ENCODE measurements at regions not wholly inside any gene's neighbourhood (a gene's known extent, or its start where the extent isn't known, plus 50 kb on each side); places are given as distances from the start of the nearest gene placed in this dataset.

DNA sequence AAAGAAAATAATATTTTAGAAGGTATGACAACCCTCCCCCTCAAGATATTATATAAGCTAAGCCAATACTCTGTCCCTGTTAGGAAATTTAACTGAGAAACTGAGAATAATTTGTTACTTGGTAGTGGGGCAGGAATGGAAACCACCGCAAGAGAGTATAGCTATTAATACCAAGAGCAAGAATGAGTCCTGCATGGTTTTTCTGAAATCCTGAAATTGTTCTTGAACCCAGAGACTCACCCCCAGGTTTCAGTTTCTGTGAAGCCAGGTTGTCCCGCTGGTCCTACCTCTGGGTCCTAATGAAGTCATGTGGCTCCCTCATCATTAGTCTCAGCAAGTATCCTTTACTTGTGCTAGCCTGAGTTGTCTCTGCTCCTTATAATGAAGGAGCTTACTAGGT is 671.0 kb upstream of the ACVR2A start:
- TF ChIP-seq, protein P1, sequence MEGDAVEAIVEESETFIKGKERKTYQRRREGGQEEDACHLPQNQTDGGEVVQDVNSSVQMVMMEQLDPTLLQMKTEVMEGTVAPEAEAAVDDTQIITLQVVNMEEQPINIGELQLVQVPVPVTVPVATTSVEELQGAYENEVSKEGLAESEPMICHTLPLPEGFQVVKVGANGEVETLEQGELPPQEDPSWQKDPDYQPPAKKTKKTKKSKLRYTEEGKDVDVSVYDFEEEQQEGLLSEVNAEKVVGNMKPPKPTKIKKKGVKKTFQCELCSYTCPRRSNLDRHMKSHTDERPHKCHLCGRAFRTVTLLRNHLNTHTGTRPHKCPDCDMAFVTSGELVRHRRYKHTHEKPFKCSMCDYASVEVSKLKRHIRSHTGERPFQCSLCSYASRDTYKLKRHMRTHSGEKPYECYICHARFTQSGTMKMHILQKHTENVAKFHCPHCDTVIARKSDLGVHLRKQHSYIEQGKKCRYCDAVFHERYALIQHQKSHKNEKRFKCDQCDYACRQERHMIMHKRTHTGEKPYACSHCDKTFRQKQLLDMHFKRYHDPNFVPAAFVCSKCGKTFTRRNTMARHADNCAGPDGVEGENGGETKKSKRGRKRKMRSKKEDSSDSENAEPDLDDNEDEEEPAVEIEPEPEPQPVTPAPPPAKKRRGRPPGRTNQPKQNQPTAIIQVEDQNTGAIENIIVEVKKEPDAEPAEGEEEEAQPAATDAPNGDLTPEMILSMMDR (IDR thresholded peaks at IDR 0.05; ENCODE audit: control extremely low read depth, extremely low read depth, low read depth, missing control alignments), result no peak
- ChIA-PET POLR2A (no interaction called here), CTCF (no interaction called here)
- DNase-seq (ENCODE audit: extremely low spot score), result no peak

DNA sequence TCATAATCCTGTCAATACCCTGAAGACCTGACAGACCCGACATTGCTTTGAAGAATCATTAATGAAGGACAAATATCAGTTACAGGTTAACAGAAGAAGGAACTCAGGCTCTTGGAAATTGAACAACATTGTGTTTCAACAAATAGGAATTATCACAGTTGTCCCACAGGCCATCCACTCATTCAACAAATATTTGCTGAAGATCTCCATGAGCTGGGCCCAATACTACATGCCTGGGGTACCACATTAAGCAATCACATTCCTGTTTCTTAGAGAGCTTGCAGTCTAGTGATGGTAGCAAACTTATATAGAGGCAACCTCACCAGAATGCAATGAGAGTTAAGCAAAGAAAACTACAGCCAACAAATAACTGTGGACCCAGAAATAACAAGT is 671.6 kb upstream of the ACVR2A start:
- DNase-seq (ENCODE audit: extremely low spot score), result no peak
- POLR2A ChIA-PET, result no interaction called here
- CTCF ChIA-PET, result interaction anchor here (1.2 kb wide), 1 partner anchor 51 kb away, joined by 3 read pairs; no protein-coding TSS in a partner anchor
- TF ChIP-seq, protein P1 (IDR thresholded peaks at IDR 0.05; ENCODE audit: control extremely low read depth, extremely low read depth, low read depth, missing control alignments), result no peak

DNA sequence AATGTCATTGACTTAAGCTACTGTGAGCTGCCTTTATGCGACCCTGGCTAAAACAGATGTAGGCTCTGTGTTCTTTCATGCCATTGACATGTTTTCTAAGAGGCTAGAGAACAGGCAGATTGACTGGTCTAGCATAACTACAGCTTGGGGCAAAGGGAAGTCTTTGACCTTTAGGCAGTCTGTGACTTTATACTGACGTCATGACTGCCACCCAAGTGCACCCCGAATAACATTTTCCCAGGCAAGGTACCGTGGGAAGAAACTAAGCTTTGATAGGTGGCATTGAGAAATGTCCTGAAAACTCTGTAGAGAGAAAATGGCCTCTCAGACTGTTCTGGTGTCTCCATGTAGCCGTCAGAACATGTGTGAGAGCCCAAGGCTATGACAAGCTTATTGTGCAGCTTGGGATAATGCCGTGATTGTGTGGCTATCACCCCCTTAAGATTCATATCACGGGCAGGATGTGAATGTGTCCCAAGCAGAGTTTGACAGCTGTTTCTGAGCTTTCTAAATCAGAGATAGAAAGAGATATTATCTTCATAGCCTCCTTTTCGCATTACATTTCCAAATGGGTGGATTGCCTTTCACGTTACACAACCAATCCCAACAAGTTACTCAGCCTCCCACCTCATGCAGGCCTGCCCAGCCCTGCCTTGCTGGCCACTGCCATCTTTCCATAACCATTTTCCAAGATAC is 672.2 kb upstream of the ACVR2A start:
- POLR2A ChIA-PET, result no interaction called here
- TF ChIP-seq, protein P1 (IDR thresholded peaks at IDR 0.05; ENCODE audit: control extremely low read depth, extremely low read depth, low read depth, missing control alignments), result no peak
- DNase-seq (ENCODE audit: extremely low spot score), result no peak
- CTCF ChIA-PET, result interaction anchor here (1.2 kb wide), 1 partner anchor 51 kb away, joined by 3 read pairs; no protein-coding TSS in a partner anchor

DNA sequence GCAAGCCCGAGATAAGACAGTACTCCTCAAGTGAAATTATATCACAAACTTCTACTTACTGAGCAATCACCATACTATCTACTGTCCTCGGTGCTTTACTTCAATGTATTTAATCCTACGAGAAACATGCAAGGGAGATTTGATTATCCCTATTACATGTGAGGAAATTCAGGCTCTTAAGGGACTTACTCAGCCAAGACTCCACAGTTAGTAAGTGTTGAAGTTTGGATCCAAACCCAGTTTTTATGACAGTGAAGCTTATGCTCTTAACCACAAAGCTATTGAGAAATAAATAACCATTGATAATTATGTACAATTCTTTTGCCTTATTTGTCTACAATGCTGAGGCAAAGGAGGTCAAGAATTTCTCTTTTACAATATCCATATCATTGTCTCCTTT is 672.9 kb upstream of the ACVR2A start:
- ChIA-PET POLR2A (no interaction called here), CTCF (interaction anchor here (1.2 kb wide), 1 partner anchor 52 kb away, joined by 3 read pairs; no protein-coding TSS in a partner anchor)
- TF ChIP-seq, protein P1 (IDR thresholded peaks at IDR 0.05; ENCODE audit: control extremely low read depth, extremely low read depth, low read depth, missing control alignments), result no peak
- DNase-seq (ENCODE audit: extremely low spot score), result no peak

DNA sequence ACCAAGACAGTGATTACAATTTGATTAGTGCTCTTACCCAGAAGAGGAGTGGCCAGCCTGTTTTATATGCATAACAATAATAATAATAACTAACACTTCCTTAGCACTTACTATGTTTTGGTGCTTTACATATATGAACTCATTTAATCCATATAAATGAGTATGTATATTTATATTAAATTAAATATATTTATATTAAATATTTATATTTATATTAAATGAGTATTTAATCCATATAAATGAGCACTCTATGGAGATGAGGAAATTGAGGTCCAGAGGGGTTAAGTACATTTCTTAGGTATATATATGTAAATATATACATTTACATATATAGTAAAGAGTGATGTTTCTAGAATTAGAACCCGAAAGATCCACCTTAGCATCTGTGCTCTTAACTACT is 673.9 kb upstream of the ACVR2A start:
- CTCF ChIA-PET, result interaction anchor here (0.9 kb wide), 1 partner anchor 9 kb away, joined by 3 read pairs; no protein-coding TSS in a partner anchor
- POLR2A ChIA-PET, result no interaction called here
- DNase-seq (ENCODE audit: extremely low spot score), result no peak
- TF ChIP-seq, protein P1 (IDR thresholded peaks at IDR 0.05; ENCODE audit: control extremely low read depth, extremely low read depth, low read depth, missing control alignments), result no peak

DNA sequence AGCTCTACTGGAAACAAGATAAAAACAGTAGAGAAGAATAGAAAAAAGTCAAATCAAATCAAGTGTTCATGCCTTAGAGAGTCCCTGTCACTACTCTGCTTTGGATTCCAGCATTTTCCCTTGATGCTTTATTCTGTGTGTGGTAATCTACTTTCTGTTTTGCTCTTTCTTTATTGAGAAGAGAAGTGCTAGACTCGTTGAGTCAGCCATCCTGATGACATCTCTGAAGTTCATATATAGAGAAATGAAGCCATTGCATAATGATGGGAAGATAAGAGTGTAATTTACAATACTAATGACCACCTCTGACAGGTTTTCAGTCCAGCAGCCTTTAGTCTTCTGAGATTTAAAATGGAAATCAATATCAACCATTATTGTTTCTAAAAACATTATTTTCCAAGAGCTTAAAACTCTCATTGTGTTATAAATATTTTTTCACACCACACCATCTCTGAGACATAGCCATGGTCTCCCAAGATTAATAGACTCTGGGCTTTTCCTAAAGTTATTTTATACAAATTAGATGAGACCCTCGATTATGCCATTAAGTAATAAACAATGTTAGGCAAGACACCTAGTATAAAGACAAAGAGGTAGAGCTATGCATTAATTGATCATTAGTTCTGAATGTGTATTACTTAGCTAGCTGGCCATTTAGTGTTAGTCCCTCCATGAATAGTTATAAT is 679.0 kb upstream of the ACVR2A start:
- POLR2A ChIA-PET, result no interaction called here
- CTCF ChIA-PET, result no interaction called here
- TF ChIP-seq, protein P1 (IDR thresholded peaks at IDR 0.05; ENCODE audit: control extremely low read depth, extremely low read depth, low read depth, missing control alignments), result no peak
- no peak for DNase-seq (ENCODE audit: extremely low spot score)
